A673 (cell line): ENCODE measurements at regions not wholly inside any gene's neighbourhood (a gene's known extent, or its start where the extent isn't known, plus 50 kb on each side); places are given as distances from the start of the nearest gene placed in this dataset.

Experiments used
- BruUV-seq: library from RNA; stranded (reverse); fragments of 400-500 nt; replicated peaks from 2 replicates; lab custom pipeline; 2021; lab: Mats Ljungman, UMichigan
- CTCF ChIA-PET: fragments of 300-600 bp; sonication (Branson Sonifier 250); formaldehyde crosslinking; loops from one replicate; lab custom pipeline; 2022; ENCODE audit warnings: antibody characterized with exemption; lab: Charles Lee
- POLR2A ChIA-PET: fragments of 300-600 bp; sonication (Branson Sonifier 250); formaldehyde crosslinking; loops from one replicate; lab custom pipeline; 2022; ENCODE audit warnings: antibody characterized with exemption; ENCODE audit not compliant: low non-redundant PET; lab: Charles Lee
- DNase-seq: peaks from one replicate; pipeline ENCODE4 v3.0.0-alpha.2; 2015; ENCODE audit warnings: low spot score
- H3K27ac ChIP-seq: fragments of 200-600 bp; sonication (generic); 2 replicates; pipeline ENCODE4 v1.5.1; 2016; ENCODE audit warnings: mixed run types, low read depth, mild to moderate bottlenecking, mixed read lengths, antibody characterized with exemption, low read length; ENCODE audit not compliant: poor library complexity, severe bottlenecking
- H3K27me3 ChIP-seq: fragments of 200-600 bp; sonication (generic); replicated peaks from 2 replicates; pipeline ENCODE4 v1.6.1; 2017; ENCODE audit warnings: mixed run types, low read depth, mild to moderate bottlenecking, mixed read lengths, antibody characterized with exemption, low read length; ENCODE audit not compliant: insufficient read depth, poor library complexity
- H3K36me3 ChIP-seq: fragments of 200-600 bp; sonication (generic); 2 replicates; pipeline ENCODE4 v1.6.1; 2016; ENCODE audit warnings: mixed run types, mild to moderate bottlenecking, mixed read lengths, antibody characterized with exemption, low read length; ENCODE audit not compliant: insufficient read depth, poor library complexity, severe bottlenecking
- H3K4me1 ChIP-seq: fragments of 200-600 bp; sonication (generic); 2 replicates; pipeline ENCODE4 v1.6.1; 2017; ENCODE audit warnings: mixed run types, mild to moderate bottlenecking, mixed read lengths, antibody characterized with exemption, low read length; ENCODE audit not compliant: insufficient read depth, poor library complexity, severe bottlenecking
- H3K4me3 ChIP-seq: fragments of 200-600 bp; sonication (generic); 2 replicates; pipeline ENCODE4 v1.5.1; 2016; ENCODE audit warnings: low read depth, mixed run types, mild to moderate bottlenecking, mixed read lengths, low read length; ENCODE audit not compliant: poor library complexity, severe bottlenecking
- H3K9me3 ChIP-seq: fragments of 200-600 bp; sonication (generic); 2 replicates; pipeline ENCODE4 v1.6.1; 2016; ENCODE audit warnings: mixed run types, low read depth, mild to moderate bottlenecking, mixed read lengths, antibody characterized with exemption, low read length; ENCODE audit not compliant: poor library complexity, severe bottlenecking
- EZH2 ChIP-seq: fragments of 200-600 bp; sonication (generic); IDR thresholded peaks from 2 replicates; pipeline ENCODE4 v1.6.1; 2017; ENCODE audit warnings: borderline replicate concordance, low read depth, mild to moderate bottlenecking, mixed read lengths, antibody characterized with exemption, low read length; ENCODE audit not compliant: poor library complexity, severe bottlenecking
- intact Hi-C: fragments of 100-400 bp; cut with micrococcal nuclease; formaldehyde crosslinking; loops from one replicate; pipeline ENCODE4 v1.10.0; 2022; ENCODE audit not compliant: unreplicated experiment
- TF ChIP-seq, protein P1 (sequence below): fragments of 300-800, 200-600 bp; sonication (generic); conservative IDR thresholded peaks from 2 replicates; pipeline ENCODE4 v1.5.1; 2017; ENCODE audit warnings: low read depth, mild to moderate bottlenecking, antibody characterized with exemption, low read length, moderate library complexity, mixed read lengths

DNA sequence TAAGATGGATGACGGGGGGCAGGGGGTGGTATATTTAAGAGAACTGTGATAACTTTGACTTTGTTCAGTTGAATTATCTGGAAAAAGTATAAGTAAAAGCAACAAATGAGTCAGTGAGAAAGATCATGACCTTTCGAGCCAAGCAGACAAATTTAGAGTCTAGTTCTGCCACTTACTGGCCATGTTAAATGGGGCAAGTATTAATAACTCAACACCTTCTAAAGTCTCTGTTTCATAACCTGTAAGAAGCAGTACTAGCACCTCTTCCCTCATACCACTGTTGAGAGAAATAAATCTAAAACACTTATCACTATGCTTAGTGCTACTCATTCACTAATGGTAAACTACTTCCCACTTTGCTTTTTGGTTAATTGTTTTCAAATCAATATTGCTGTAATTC lies 604.4 kb upstream of the LRRN3 start:
- Histone ChIP-seq H3K4me1 (no peaks in the 10 kb centered on the region), H3K27me3 (no peaks in the 10 kb centered on the region), H3K36me3 (no peaks in the 10 kb centered on the region), H3K9me3 (no peaks in the 10 kb centered on the region), H3K27ac (no peak overlapping the region), H3K4me3 (no peak overlapping the region)
- no peak for DNase-seq
- BruUV-seq: no TSS peak
- ChIA-PET CTCF (no interaction called here), POLR2A (no interaction called here)
- intact Hi-C loops: no loop called here
- TF ChIP-seq, protein P1, sequence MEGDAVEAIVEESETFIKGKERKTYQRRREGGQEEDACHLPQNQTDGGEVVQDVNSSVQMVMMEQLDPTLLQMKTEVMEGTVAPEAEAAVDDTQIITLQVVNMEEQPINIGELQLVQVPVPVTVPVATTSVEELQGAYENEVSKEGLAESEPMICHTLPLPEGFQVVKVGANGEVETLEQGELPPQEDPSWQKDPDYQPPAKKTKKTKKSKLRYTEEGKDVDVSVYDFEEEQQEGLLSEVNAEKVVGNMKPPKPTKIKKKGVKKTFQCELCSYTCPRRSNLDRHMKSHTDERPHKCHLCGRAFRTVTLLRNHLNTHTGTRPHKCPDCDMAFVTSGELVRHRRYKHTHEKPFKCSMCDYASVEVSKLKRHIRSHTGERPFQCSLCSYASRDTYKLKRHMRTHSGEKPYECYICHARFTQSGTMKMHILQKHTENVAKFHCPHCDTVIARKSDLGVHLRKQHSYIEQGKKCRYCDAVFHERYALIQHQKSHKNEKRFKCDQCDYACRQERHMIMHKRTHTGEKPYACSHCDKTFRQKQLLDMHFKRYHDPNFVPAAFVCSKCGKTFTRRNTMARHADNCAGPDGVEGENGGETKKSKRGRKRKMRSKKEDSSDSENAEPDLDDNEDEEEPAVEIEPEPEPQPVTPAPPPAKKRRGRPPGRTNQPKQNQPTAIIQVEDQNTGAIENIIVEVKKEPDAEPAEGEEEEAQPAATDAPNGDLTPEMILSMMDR: no peak
- TF ChIP-seq EZH2: no peak

DNA sequence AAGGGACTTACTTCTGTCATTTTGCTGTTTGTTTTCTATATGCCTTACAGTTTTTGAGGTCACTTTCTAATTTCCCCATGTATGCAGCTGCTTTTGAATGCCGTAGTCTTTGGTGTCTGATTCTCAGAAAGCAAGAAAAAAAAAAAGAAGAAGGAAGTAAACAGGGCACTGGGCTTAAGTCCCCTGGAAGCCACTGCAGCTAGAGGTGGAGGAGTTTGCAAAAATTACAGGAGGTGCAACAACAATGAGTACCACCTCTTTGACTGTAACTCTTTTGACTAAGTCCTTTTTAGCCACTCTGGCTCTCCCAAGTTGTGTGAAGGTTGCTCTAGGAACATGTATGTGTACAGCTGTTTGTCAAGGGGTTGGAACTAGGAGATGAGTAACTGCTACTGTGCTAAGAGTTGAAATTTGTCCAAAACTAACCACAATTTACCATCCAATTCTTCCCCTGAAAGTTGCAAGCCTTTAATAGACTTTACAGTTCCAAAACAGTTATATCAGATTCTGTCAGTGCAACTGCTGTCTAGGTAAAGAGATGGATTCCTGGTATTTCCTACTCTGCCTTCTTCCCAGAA lies 588.0 kb upstream of the LRRN3 start:
- H3K27ac ChIP-seq: no peak overlapping the region
- no peaks in the 10 kb centered on the region for H3K4me1 ChIP-seq
- no peak for DNase-seq
- POLR2A ChIA-PET: no interaction called here
- CTCF ChIA-PET: no interaction called here
- TF ChIP-seq, protein P1: no peak
- no peak for TF ChIP-seq EZH2
- no peak overlapping the region for H3K4me3 ChIP-seq
- no peaks in the 10 kb centered on the region for H3K9me3 ChIP-seq
- H3K27me3 ChIP-seq: no peaks in the 10 kb centered on the region
- no peaks in the 10 kb centered on the region for H3K36me3 ChIP-seq
- no TSS peak for BruUV-seq
- intact Hi-C loops: no loop called here

DNA sequence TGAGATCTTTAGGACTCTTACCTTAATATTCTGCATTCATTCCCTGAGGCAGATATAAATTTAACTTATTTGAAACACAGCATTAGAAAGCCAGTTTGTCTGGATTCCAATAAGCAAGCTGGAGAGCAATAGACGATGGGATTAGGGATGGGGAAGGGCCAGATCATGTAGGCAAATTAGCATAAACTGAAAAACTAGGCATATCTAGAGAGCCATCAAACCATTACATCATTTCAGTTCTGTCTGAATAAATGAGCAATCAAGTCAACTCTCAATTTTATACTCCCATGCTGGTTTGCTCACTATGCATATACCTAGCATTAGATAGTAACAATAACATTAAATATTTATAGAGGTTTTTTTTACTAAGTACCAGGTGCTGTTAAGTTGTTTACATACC lies 583.6 kb upstream of the LRRN3 start:
- Histone ChIP-seq H3K27me3 (no peaks in the 10 kb centered on the region), H3K4me3 (no peak overlapping the region), H3K27ac (no peak overlapping the region), H3K9me3 (no peaks in the 10 kb centered on the region), H3K4me1 (no peaks in the 10 kb centered on the region), H3K36me3 (no peaks in the 10 kb centered on the region)
- ChIA-PET CTCF (no interaction called here), POLR2A (no interaction called here)
- TF ChIP-seq, protein P1: no peak
- no peak for TF ChIP-seq EZH2
- intact Hi-C loops: no loop called here
- no TSS peak for BruUV-seq
- no peak for DNase-seq
